Tongue (tissue), 1 donor: ENCODE measurements at regions not wholly inside any gene's neighbourhood (a gene's known extent, or its start where the extent isn't known, plus 50 kb on each side); places are given as distances from the start of the nearest gene placed in this dataset.
"Not testable (repeated sequence)": the region's sequence is repeated elsewhere in the genome, so short reads cannot be mapped to it uniquely, and the experiment has no call there.

ENCODE experiments used
- DNase-seq: peaks from one replicate; pipeline ENCODE4 v3.0.0-alpha.2; 2015

DNA sequence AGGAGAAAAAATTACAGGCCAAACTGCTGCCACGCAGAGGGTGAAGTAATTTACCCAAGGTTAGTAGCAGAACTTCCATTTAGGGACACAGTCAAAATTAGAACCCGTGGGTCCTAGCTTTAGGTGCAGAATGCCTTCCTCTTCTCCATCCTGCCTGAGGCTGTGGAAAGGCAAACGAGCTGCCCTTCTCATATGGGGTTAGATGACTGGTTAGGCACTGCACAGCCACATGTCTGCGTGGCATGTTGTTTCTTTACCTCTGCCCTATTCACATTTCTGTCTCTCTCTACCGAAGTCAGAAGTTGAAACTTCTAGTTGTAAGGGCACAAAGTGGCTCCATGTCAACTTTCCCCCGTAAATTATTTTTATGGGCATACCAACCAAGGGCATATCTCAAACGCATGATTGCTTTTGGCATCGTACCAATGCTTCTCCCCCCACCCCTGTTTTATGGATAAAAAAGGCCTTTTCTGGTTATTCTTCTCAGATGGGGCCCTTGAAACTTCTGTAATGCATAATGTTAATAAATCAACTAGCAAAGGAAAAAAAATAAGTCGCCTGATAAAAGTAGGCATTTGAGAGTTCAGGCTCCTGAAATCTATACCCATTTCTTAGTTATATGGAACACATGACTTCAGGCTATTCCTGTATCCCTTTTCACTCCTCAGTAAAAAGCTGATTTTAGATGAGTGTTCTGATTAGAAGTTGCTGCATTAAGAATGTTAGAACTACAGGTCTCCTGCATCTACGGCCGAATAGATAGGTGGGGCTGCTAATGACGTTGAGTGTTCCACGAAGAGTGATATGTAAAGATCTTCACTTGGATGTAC lies 139.6 kb upstream of the NRIP1 start:
- no peak for DNase-seq

DNA sequence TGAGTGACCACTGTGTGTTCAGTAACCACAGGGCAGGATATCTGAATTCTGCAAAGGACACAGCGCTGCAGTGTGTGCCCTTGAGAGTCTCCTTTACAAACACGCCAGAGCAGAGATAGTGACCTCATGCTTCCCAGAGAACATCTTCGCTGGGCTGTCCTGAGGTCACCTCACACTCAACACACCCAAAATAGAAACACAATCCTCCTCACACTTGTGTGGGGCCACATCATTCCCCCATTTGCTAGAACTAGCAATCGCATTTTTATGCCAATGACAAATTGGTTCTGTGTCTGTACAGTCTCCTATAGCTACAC lies 140.1 kb upstream of the NRIP1 start:
- no peak for DNase-seq

DNA sequence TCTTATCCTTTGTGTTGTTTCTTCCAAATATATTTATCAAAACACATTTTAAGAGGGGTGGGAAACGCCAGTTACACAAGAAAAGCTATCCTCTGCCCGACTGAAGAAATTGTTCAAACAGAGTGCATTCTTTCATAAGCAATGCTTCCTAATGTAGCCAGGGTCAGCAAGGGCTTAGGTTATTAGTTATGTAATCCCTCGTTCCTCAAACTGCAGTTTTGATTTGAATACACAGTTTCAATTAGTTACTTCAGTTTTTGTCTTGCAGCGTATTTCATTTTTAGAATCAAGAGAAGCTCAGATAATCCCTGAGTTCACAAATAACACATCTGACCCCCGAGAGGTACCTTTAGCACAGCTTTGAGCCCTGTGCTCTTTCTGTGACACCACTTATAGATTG lies 141.7 kb upstream of the NRIP1 start:
- DNase-seq: no peak

DNA sequence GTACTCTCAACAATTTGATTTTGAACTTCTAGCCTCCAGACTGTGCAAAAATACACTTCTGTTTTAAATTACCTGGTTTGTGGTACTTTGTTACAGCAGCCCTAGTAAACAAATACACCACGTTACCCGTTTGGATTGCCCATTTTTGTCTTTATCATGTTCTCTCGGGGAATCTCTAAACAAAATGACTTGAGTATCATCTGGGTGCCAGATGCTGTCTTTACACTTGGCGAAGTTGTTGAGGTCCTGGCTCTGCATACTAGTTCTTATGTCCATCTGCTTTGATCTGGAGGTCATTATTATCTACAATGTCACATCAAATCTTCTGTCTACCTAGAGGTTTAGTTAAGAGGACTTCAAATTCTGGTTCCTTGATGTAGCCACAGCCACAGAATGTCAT lies 142.4 kb upstream of the NRIP1 start:
- DNase-seq: no peak

DNA sequence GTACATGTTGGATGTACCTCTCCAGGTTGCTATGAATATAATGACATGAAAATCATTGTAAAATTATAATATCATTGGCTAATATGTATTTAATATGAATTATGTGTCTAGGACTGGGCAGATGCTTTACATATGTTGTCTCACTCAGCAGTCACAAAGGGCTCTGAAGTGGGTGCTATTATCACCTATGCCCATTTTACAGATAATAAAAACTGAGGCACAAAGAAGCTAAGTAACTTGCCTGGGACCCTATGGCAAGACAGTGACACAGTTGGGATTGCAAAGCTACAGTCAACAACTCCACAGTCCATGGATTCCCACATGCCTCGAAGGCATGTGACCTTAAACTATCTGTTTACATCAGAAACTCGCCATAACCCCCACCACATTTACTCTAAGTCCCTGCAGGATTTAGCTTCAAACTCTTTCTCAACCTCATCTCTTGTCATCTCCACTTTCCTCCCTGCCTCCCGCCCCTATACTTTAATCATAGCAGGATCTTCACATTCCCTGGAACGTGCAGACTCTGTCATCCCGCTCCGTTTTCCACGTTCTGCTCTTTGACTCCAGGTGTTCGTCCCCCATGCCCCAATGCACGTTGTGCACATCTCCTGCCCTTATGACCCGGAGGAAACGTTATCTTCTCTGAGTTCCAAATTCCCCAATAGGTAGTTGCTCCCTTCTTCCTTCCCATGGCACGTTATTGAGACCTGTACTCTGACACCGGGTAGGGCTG lies 143.0 kb upstream of the NRIP1 start:
- DNase-seq: no peak

DNA sequence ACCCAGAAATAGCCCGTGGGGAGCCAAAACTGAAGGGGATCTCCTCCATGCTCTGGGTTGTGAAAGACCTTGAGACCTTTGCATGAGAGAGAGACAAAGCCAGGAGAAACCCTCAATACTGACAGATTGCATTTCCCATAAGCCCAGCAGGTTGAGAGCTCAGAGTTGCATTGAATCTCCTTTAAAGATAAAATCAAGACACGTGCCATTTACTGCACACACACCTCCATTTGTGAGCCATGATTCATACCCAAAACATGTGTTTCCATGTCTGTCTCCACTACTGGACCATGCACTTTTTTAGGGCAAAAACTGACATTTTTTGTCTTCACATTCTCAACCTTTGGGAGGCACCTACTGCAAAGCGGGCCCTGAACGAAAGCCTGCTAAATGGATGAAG lies 144.0 kb upstream of the NRIP1 start:
- DNase-seq: no peak

DNA sequence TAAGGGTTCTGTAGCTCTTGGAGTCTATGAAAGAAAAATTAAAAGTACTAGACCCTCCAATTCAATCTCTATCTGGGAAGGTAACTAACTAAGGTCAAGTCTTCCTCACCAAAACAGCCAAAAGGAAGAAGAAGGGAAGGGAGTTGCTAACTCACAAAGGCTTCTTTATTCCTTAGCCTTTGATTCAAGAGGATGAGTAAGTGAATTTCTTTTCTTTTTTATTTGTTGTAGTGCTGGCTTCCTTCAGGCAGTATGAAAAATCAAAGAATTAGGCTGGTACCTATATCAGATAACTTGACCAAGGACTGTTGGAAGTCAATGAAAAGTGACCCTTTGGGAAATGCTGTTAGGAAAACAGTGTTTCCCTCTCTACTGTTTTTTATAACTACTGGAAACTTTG lies 144.4 kb upstream of the NRIP1 start:
- no peak for DNase-seq

DNA sequence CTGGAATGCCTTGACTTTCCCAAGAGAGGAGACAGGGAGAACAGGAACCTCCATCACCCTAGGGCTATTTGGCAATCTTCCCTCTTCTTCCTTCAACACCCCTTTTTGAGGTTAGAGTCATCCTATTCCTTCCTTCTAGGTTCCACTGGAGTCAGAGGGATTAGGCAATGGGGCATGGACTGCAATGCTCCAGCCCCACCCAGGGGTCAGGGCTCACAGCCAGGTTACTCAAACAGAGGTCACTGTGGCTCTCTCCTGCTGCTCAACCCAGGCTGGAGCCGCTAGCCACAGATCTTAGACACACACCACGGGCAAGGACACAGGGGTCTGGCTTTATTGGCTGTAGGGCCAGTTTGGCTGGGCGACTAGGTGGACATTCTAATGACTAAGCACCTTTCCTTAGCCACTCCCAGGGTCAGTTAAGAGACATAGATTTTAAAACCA lies 145.5 kb upstream of the NRIP1 start:
- DNase-seq: no peak

DNA sequence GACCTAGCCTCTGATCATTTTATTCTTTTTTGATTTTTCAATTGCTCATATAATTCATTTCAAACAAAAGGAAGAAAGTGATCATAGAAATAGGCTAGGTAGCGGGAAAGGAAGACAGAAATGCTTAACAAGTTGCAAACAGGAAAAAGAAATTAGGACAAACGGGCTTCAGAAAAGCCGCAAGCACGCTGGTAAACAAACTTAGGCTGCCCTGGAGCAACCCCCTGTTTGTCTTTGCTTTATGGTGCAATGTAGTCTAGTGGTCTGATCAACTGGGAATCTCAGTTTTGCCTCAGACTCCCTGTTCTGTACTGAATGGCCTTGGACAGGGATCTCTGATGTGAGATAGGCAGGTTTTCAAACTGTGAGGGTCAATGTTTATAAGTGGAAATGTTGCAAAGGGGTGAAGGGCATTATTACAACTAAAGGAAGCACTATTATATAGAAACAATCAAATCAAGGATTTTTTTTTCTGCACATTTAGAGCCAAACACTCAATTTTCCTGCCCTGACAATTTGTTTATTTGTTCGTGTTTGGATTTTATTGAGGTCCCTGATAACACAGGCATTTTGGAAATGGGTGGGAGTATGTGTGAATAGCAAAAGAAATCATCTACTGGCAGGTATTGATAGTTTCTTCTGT lies 146.8 kb upstream of the NRIP1 start:
- no peak for DNase-seq

DNA sequence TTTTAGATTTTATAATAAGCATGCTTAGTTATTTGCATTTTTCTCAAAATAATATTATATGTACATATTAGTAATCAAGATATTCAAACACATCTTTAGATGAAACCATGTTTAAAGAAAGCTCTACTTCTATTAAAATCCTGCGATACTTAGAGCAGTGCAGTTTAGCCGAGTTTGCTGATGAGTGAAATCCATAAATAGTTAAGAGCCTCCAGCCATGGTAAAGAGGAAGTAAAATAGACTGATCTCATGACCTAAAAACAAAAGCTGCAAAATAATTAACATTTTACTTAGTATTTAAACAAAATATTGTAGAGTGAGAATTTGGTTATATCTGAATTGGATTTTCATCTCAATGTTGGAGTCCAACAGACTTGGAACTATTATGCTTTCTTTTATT lies 147.4 kb upstream of the NRIP1 start:
- no peak for DNase-seq

DNA sequence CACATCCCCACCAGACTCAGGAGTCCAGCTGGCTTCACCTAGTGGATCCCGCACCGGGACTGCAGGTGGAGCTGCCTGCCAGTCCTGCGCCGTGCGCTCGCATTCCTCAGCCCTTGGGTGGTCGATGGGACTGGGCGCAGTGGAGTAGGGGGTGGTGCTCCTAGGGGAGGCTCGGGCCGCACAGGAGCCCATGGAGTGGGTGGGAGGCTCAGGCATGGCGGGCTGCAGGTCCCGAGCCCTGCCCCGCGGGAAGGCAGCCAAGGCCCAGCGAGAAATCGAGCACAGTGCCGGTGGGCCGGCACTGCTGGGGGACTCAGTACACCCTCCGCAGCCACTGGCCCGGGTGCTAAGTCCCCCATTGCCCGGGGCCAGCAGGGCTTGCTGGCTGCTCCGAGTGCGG lies 153.7 kb upstream of the NRIP1 start:
- not testable (repeated sequence) for DNase-seq

DNA sequence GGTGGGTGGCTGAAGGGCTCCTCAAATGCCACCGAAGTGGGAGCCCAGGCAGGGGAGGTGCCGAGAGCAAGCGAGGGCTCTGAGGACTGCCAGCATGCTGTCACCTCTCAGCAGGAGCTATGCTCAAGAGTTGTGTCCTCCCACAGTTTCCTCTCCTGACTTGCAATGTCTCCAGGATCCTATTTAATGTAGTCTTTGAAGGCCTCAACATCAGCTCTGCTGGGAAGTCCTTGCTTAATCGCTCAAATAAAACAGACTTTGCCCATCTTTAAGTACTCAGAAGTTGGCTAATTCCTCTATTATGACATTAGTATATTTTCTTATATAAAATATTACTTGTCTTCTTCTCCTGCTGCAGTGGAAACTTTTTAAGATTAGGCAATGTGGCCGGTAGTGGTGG lies 154.2 kb upstream of the NRIP1 start:
- DNase-seq: no peak

DNA sequence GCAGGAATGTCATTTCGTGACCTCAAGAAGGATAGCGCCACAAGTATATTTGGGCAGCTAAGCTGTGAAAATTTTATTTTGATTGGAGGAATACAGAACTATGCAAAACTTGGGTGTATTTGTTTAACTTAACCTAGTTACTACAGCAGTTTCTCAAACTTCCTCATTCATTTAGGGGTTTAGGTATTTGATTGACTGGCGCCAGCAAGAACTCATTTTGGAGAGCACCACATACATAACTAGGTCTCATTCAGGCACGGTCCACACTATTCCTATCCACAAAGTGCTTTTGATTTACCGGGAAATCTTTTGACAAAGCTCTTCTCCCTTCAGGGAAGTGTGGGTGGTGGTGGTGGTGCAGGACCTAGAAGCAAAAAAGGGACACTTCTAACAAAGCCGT lies 155.1 kb upstream of the NRIP1 start:
- no peak for DNase-seq

DNA sequence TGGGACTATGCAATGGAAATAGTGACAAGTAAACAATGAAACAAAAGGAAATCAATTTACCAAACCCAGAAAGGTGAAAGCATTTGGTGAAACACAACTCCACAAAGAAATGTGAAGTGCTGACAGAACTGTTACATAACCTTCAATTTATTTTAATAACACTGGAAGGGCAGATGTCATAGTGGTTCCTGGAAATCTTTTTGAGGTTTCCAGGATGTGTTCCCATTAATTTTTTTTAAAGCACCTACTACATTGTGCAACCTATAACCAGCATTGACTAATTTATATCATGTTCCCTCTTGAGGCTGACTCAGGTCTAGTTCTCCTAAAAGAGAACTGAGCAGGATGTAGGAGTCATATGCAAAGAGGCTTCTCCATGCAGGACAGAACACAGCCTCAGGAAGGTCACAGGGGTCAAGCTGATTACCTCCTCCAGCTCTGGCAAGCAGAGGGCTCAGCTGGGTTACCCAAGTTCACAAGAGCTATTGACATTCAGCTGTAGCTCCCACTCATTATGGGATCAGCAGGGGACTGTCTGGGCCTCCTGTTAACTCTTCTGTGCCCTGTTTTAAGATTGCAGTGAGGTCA lies 157.1 kb upstream of the NRIP1 start:
- no peak for DNase-seq

DNA sequence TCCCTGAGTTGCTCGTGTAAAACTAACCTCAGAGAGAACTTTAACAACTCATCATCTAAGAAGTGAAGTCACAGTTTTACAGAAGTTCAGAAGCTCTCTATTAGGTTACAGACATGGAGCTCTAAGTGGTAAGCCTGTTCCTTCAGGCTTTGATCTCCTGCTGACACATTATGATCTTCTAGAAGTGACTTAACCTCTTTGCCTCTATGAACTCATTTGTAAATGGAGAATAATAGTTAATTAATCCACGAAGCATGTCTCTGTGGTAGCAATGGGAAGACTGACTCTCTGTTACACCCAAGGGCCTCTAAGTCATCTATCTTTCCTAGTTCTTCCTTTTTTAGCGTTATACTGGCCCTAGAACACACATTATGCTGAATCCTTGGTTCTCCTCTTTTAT lies 157.9 kb upstream of the NRIP1 start:
- no peak for DNase-seq

DNA sequence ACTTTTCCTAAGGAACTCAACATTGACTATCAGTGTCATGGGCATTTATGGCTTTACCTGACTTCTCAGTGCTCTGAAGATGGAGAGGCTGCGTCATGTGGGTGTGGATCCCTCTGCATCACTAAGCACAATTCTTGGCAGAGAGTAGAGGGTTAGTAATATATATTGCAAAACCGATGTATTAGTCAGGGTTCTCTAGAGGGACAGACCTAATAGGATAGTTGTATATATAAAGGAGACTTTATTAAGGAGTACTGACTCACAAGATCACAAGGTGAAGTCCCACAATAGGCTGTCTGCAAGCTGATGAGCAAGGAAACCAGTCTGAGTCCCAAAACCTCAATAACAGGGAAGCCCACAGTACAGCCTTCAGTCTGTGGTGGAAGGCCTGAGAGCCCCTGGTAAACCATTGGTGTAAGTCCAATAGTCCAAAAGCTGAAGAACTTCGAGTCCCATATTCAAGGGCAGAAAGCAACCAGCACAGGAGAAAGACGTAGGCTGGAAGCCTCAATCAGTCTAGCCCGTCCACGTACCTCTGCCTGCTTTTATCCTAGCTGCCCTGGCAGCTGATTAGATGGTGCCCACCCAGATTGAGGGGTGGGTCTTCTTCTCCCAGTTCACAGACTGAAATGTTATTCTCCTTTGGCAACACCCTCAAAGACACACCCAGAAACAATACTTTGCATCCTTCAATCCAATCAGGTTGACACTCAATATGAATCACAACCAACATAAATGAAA lies 159.7 kb upstream of the NRIP1 start:
- no peak for DNase-seq

DNA sequence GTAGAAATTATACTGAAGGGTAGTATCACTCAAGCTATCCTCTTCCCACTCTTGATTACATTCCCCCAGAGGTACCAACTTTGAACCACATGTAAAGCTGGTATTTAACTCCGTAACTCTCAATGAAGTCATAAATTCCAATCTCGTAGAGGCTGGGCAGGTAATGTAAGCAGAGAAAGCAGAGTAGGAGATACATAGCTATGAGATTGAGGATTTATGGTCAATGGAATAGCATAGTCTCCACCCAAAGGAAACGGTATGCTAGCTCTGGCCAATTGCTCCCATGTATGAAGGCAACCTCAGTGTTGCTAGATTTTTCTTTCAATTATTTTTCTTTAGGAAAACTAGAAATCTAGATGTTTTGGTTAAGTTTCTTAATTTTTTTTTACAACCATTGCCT lies 163.1 kb upstream of the NRIP1 start:
- DNase-seq: no peak

DNA sequence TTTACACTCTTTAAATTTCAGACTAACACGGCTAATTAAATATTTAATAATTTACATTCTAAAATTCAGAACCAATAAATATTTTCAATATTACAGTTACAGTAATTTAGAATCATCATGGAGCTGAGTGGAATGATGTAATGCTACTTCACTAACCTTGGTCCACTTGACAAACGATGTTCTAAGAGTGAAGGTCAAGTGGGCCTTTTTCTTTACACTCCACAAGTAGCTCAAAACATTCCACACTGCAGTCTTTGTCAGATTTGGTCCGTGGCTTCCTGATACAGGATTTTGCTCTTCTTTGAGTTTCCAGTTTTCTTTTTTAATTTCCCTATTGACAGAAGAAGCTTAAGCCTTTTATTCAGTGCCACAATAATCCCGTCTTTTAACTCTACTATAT lies 164.6 kb upstream of the NRIP1 start:
- no peak for DNase-seq

DNA sequence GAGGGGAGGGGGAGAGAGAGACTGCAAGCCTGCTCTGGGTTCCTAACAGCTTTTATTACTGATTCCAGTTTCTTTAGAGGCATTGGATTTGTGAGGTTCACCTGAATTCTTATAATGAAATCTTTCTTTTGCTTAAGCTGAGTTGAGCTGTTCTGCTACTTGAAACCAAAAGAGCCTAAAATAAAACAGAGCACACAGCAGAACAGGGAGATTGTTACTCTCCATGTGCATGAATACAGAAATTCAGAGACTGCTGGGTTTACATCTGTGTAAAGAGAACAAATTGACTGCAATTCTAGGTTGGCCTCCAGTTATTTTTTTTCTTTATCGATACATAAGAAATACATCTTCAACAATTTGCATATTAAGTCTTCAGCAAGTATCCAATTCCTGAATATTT lies 168.8 kb upstream of the NRIP1 start:
- no peak for DNase-seq

DNA sequence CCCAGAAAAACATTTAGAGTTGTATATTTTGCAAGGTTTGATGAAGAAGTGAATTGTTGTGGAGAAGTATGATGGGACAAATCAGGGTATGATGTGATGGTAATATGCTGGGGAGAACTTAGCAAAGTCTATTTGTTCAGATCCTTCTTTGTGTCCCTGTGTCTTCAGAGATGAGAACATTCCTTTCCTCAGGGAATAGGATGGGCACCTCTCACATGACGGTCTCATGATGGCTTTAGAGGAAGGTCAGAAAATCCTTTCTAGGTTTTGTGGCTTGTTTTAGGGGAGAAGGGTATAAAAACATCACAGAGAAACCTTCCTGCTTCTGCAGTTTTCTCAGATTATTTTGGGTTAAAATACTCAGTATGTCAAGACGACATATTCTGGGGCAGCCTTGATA lies 171.3 kb upstream of the NRIP1 start:
- no peak for DNase-seq

DNA sequence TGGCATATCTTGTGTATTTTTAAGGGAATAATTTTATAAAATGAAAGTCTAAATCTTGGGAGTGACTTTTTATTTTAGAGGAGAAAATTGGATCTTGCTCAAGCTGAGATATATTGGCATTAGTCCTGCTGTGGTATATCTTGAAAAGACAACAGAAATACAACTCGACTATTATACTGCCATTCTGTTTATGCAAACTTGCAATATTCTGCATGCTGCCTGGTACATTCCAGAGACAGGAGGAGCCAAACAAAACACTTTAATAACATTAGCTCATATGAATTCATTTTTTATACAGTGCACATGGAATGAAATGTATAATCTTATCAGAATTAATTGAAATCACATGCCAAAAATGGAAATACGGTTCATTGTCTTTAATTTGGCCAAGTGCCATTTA lies 176.0 kb upstream of the NRIP1 start:
- no peak for DNase-seq

DNA sequence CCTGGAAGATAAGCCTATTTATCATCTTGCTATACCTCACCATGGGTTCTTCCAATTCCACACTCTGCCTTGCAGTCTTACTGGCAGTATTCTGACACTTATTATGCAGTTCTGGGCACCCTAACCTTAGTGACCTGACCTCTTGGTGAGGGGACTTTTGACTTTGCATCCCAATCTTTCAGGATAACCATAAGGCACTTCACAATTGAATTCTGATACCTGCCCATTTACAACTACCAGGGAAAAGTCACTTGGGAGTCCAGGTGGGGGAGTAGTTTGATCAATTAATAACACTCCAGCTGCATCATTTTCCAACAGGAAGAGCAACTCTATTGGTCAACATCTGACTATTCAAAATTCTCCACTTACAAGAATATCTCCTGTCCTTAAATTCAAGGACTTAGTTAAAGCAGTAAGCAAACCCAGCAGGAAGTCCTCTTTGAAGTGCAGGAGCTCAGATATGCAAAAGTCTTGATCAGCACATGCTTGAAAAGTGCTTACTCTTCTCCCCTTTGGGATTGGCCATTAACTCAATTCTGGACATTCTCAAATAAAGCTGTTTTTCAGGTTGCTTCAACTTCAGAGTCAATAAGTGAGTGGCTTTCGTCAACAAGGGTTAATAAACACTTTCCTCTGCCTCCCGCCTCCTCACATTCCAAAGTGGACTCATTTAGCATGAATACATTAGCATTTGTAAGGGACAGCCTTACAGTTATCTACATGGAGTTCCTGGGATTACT lies 177.4 kb upstream of the NRIP1 start:
- DNase-seq: no peak
